Trophoblast cell (in vitro differentiated cells and primary cell): ENCODE measurements at regions not wholly inside any gene's neighbourhood (a gene's known extent, or its start where the extent isn't known, plus 50 kb on each side); places are given as distances from the start of the nearest gene placed in this dataset.

ENCODE experiments used
- DNase-seq, 2 donors: peaks; one replicate each; pipeline ENCODE4 v3.0.0-alpha.2; 2016
- H2AFZ ChIP-seq: 2 replicates; pipeline ENCODE4 v1.6.1; 2013; ENCODE audit warnings: low read length, moderate library complexity, mild to moderate bottlenecking; ENCODE audit not compliant: insufficient read depth, poor library complexity
- H2AK5ac ChIP-seq: 2 replicates; pipeline ENCODE4 v1.6.1; 2013; ENCODE audit warnings: mild to moderate bottlenecking, low read length
- H2BK120ac ChIP-seq: 2 replicates; pipeline ENCODE4 v1.6.1; 2013; ENCODE audit warnings: low read length, mild to moderate bottlenecking, moderate library complexity; ENCODE audit not compliant: insufficient read depth, poor library complexity
- H2BK12ac ChIP-seq: 2 replicates; pipeline ENCODE4 v1.6.1; 2013; ENCODE audit warnings: mild to moderate bottlenecking, low read length, moderate library complexity
- H2BK5ac ChIP-seq: 2 replicates; pipeline ENCODE4 v1.6.1; 2013; ENCODE audit warnings: low read length, low read depth, moderate library complexity, mild to moderate bottlenecking; ENCODE audit not compliant: poor library complexity
- H3K14ac ChIP-seq: 2 replicates; pipeline ENCODE4 v1.6.1; 2013; ENCODE audit warnings: mild to moderate bottlenecking, low read length
- H3K18ac ChIP-seq: 2 replicates; pipeline ENCODE4 v1.6.1; 2013; ENCODE audit warnings: mild to moderate bottlenecking, low read length
- H3K23ac ChIP-seq: 2 replicates; pipeline ENCODE4 v1.6.1; 2013; ENCODE audit warnings: low read length
- H3K27ac ChIP-seq: 2 replicates; pipeline ENCODE4 v1.5.1; 2013; ENCODE audit warnings: low read depth, mild to moderate bottlenecking, inconsistent platforms, low read length, moderate library complexity
- H3K27me3 ChIP-seq: 2 replicates; pipeline ENCODE4 v1.6.1; 2013; ENCODE audit warnings: inconsistent platforms, mild to moderate bottlenecking, low read length, moderate library complexity; ENCODE audit not compliant: insufficient read depth
- H3K36me3 ChIP-seq, 2 experiments: 1 replicate in 1 of 2; 2 replicates in 1 of 2; pipeline ENCODE4 v1.6.1; 2013; ENCODE audit warnings: low read length in 2 of 2, mild to moderate bottlenecking in 2 of 2, moderate library complexity in 1 of 2; ENCODE audit not compliant: insufficient read depth in 2 of 2, control insufficient read depth in 1 of 2
- H3K4ac ChIP-seq: 2 replicates; pipeline ENCODE4 v1.6.1; 2013; ENCODE audit warnings: low read depth, mild to moderate bottlenecking, low read length, moderate library complexity
- H3K4me1 ChIP-seq, 2 experiments: 1 replicate in 1 of 2; 2 replicates in 1 of 2; pipeline ENCODE4 v1.6.1; 2013; ENCODE audit warnings: low read length in 2 of 2, mild to moderate bottlenecking in 2 of 2, moderate library complexity in 1 of 2; ENCODE audit not compliant: insufficient read depth in 2 of 2, control insufficient read depth in 1 of 2
- H3K4me2 ChIP-seq: 2 replicates; pipeline ENCODE4 v1.6.1; 2013; ENCODE audit warnings: inconsistent platforms, mild to moderate bottlenecking, low read length, moderate library complexity
- H3K4me3 ChIP-seq: 2 replicates; pipeline ENCODE4 v1.5.1; 2013; ENCODE audit warnings: mild to moderate bottlenecking, low read depth, low read length, inconsistent platforms
- H3K79me1 ChIP-seq: one replicate; pipeline ENCODE4 v1.6.1; 2013; ENCODE audit warnings: low read length
- H3K79me2 ChIP-seq: 2 replicates; pipeline ENCODE4 v1.6.1; 2013; ENCODE audit warnings: low read length, mild to moderate bottlenecking; ENCODE audit not compliant: control insufficient read depth, insufficient read depth, poor library complexity
- H3K9ac ChIP-seq: 2 replicates; pipeline ENCODE4 v1.6.1; 2013; ENCODE audit warnings: mild to moderate bottlenecking, low read length
- H3K9me3 ChIP-seq: 2 replicates; pipeline ENCODE4 v1.6.1; 2013; ENCODE audit warnings: low read depth, mild to moderate bottlenecking, control low read depth, inconsistent platforms, low read length; ENCODE audit not compliant: insufficient read depth
- H4K12ac ChIP-seq: 2 replicates; pipeline ENCODE4 v1.6.1; 2013; ENCODE audit warnings: low read depth, mild to moderate bottlenecking, low read length, moderate library complexity
- H4K8ac ChIP-seq: 2 replicates; pipeline ENCODE4 v1.6.1; 2013; ENCODE audit warnings: low read depth, mild to moderate bottlenecking, low read length, moderate library complexity
- H4K91ac ChIP-seq: one replicate; pipeline ENCODE4 v1.6.1; 2013; ENCODE audit warnings: low read depth, mild to moderate bottlenecking, low read length, moderate library complexity
- WGBS: extraction: QIAGEN DNeasy Blood & Tissue Kit; methylation state at CpG from one replicate; pipeline ENCODE4 v1.1.7; 2013; ENCODE audit warnings: missing lambda C conversion rate; ENCODE audit not compliant: insufficient read length, insufficient coverage; ENCODE audit errors: extremely low coverage; 5-methylcytosine and 5-hydroxymethylcytosine counted together

- H3K14ac ChIP-seq, result no peak overlapping the region
- H3K4me1 ChIP-seq, result no peaks in the 10 kb centered on the region
- H3K4me3 ChIP-seq, result no peak overlapping the region
These were observed 66.6 kb downstream of the ATXN3L start for GRCh38 chrX:13253223-13253622.

GRCh38 chrX:13252726-13253125 lies 67.1 kb downstream of the ATXN3L start:
- no peaks in the 10 kb centered on the region for H3K27me3 ChIP-seq
- H4K12ac ChIP-seq, result no peak overlapping the region
- no peak overlapping the region for H2BK5ac ChIP-seq
- H3K36me3 ChIP-seq, result no peaks in the 10 kb centered on the region
- H3K14ac ChIP-seq, result no peak overlapping the region
- H3K4ac ChIP-seq, result no peak overlapping the region
- no peak overlapping the region for H2BK120ac ChIP-seq
- no peaks in the 10 kb centered on the region for H3K79me2 ChIP-seq
- no peaks in the 10 kb centered on the region for H3K9me3 ChIP-seq
- WGBS, result no CpG with 5 or more reads among the region's 4 CpGs
- H3K4me1 ChIP-seq, result no peaks in the 10 kb centered on the region
- no peak overlapping the region for H2AFZ ChIP-seq
- peaks cover 4% of the 10 kb centered on the region for H3K79me1 ChIP-seq
- no peak overlapping the region for H3K4me3 ChIP-seq
- no peak overlapping the region for H4K8ac ChIP-seq
- no peak overlapping the region for H3K18ac ChIP-seq
- no peak overlapping the region for H3K4me2 ChIP-seq
- H3K23ac ChIP-seq, result no peak overlapping the region
- no peak overlapping the region for H3K9ac ChIP-seq
- no peak for DNase-seq
- H2AK5ac ChIP-seq, result no peak overlapping the region
- H3K27ac ChIP-seq, result no peak overlapping the region
- H4K91ac ChIP-seq, result no peak overlapping the region
- H2BK12ac ChIP-seq, result no peak overlapping the region

More at GRCh38 chrX:13253223-13253622, 66.6 kb downstream of the ATXN3L start:
- no peak overlapping the region for H3K4me2 ChIP-seq
- H3K27me3 ChIP-seq, result no peaks in the 10 kb centered on the region
- H2BK120ac ChIP-seq, result no peak overlapping the region
- H4K12ac ChIP-seq, result no peak overlapping the region
- H3K9ac ChIP-seq, result no peak overlapping the region
- no peak overlapping the region for H4K91ac ChIP-seq
- no peak for DNase-seq
- no peak overlapping the region for H4K8ac ChIP-seq
- no peak overlapping the region for H2AFZ ChIP-seq
- H2BK12ac ChIP-seq, result no peak overlapping the region
- no peak overlapping the region for H2AK5ac ChIP-seq
- H3K4ac ChIP-seq, result no peak overlapping the region
- WGBS, result no CpG with 5 or more reads among the region's 3 CpGs
- H3K9me3 ChIP-seq, result no peaks in the 10 kb centered on the region
- no peaks in the 10 kb centered on the region for H3K36me3 ChIP-seq
- H3K79me2 ChIP-seq, result no peaks in the 10 kb centered on the region
- H3K23ac ChIP-seq, result no peak overlapping the region
- no peak overlapping the region for H3K27ac ChIP-seq
- H3K79me1 ChIP-seq, result peaks cover 4% of the 10 kb centered on the region
- H2BK5ac ChIP-seq, result no peak overlapping the region
- H3K18ac ChIP-seq, result no peak overlapping the region

DNA sequence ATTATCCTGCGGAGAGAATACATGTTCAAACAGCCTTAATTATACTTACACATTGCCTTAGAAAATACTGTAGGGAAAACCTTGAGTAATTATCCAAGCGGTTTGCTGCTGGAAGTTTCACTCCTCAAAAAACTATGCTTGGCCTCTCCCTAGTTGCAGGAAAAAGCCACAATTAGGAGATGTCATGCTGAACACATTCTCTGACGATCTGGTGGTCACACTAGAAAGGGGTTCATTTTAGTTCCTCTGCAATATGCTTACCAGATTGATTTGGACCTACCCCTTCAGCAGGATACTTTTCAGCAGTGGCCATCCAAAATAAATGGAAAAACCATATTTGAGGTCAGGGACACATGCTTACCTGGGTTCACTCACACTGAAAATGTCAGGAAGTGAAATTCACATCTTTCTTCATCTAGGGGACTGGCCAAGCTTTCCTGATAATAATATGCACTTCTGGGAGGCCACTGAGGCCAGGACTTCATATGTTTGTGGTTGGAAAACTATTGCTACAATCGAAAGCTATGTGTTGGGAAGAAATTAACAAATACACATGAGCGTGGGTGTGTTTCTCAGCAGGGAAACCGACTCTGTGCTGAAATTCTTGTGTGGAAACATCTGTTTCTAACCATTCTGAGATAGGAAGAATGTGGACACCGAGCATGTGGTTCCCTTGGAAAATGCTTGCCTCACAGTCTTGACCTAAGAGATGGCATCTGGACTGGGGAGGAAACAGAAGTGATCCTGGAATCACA lies 68.8 kb downstream of the ATXN3L start:
- H3K79me1 ChIP-seq, result peaks cover 4% of the 10 kb centered on the region
- no peak overlapping the region for H3K4me3 ChIP-seq
- DNase-seq, result peak in 1 of 2 donors; percentile 8
- no peak overlapping the region for H4K12ac ChIP-seq
- H3K4ac ChIP-seq, result no peak overlapping the region
- no peak overlapping the region for H3K18ac ChIP-seq
- H3K9me3 ChIP-seq, result no peaks in the 10 kb centered on the region
- no peak overlapping the region for H4K8ac ChIP-seq
- no peak overlapping the region for H2BK5ac ChIP-seq
- H3K23ac ChIP-seq, result no peak overlapping the region
- H2AK5ac ChIP-seq, result no peak overlapping the region
- H3K14ac ChIP-seq, result no peak overlapping the region
- H3K36me3 ChIP-seq, result no peaks in the 10 kb centered on the region
- WGBS, result no CpG with 5 or more reads among the region's 7 CpGs
- H3K4me1 ChIP-seq, result no peaks in the 10 kb centered on the region
- H2BK12ac ChIP-seq, result no peak overlapping the region
- H3K79me2 ChIP-seq, result no peaks in the 10 kb centered on the region
- H4K91ac ChIP-seq, result no peak overlapping the region
- H2BK120ac ChIP-seq, result no peak overlapping the region
- H3K9ac ChIP-seq, result no peak overlapping the region
- H3K27me3 ChIP-seq, result no peaks in the 10 kb centered on the region
- H3K27ac ChIP-seq, result no peak overlapping the region
- H3K4me2 ChIP-seq, result no peak overlapping the region
- no peak overlapping the region for H2AFZ ChIP-seq

DNA sequence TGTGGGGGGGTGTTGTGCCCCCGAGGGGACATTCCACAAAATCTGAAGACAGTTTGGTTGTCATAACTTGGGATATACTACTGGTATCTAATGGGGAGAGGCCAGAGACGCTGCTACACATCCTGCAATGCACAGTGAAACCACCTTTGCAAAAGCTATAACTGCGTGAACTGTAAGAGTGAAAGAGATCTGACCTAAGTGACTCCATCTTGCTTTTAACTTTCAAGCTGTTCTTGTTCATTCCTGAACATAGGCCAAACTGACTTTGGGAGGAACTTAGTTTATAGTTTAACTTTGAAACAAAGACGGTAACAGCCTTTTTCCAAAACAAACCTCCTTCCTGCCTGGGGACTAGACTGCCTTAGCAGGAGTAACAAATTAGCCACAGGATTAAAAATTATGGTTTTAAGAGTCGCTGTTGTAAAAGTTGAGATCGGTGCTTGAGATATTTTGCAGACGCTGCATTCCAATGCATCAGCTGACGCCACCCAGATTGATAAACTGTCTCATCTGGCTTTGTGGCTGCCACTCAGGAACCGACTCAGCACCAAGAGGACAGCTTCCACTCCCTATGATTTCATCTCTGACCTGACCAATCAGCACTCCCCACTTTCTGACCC lies 70.9 kb downstream of the ATXN3L start:
- DNase-seq, result no peak
- Histone ChIP-seq H3K4me3 (no peak overlapping the region), H2AFZ (no peak overlapping the region), H2BK12ac (no peak overlapping the region), H4K8ac (no peak overlapping the region), H3K79me2 (no peaks in the 10 kb centered on the region), H3K9me3 (no peaks in the 10 kb centered on the region), H3K27ac (no peak overlapping the region), H2AK5ac (no peak overlapping the region), H3K18ac (no peak overlapping the region), H3K79me1 (no peaks in the 10 kb centered on the region), H3K14ac (no peak overlapping the region), H2BK120ac (no peak overlapping the region), H3K4ac (no peak overlapping the region), H4K91ac (no peak overlapping the region), H3K36me3 (no peaks in the 10 kb centered on the region), H3K9ac (no peak overlapping the region), H3K4me2 (no peak overlapping the region), H3K4me1 (no peaks in the 10 kb centered on the region), H3K23ac (no peak overlapping the region), H2BK5ac (no peak overlapping the region), H4K12ac (no peak overlapping the region), H3K27me3 (no peaks in the 10 kb centered on the region)
- no CpG with 5 or more reads among the region's 9 CpGs for WGBS
